ENCODE measurements at regions not wholly inside any gene's neighbourhood (a gene's known extent, or its start where the extent isn't known, plus 50 kb on each side); places are given as distances from the start of the nearest gene placed in this dataset.

- no peak for TF ChIP-seq CTCF (IDR thresholded peaks at IDR 0.05; ENCODE audit: borderline replicate concordance, extremely low read depth, low read length, poor library complexity, severe bottlenecking)
- no peak for TF ChIP-seq EZH2 (IDR thresholded peaks at IDR 0.05; ENCODE audit: borderline replicate concordance, low read depth, low read length, severe bottlenecking)
These were observed 134.3 kb upstream of the C1orf174 start for GRCh38 chr1:4034318-4034887.

All from DND-41 (cell line).